Lower lobe of right lung (tissue), 2 donors: ENCODE measurements at regions not wholly inside any gene's neighbourhood (a gene's known extent, or its start where the extent isn't known, plus 50 kb on each side); places are given as distances from the start of the nearest gene placed in this dataset.

Experiments used
- ATAC-seq, 2 donors: fragments of 200-7000 bp; cut with Tn5 transposase; one replicate each; pipeline ENCODE4 v1.9.1; 2020 to 2022; ENCODE audit warnings: mild to moderate bottlenecking in 2 of 2, moderate library complexity in 2 of 2
- DNase-seq: peaks from one replicate; pipeline ENCODE4 v3.0.0-alpha.2; 2020
- H3K27ac ChIP-seq: fragments of 200-600 bp; one replicate; pipeline ENCODE4 v1.8.0; 2022
- H3K27me3 ChIP-seq: fragments of 200-600 bp; one replicate; pipeline ENCODE4 v1.8.0; 2022; ENCODE audit warnings: low read depth
- H3K36me3 ChIP-seq: fragments of 200-600 bp; one replicate; pipeline ENCODE4 v1.8.0; 2022; ENCODE audit warnings: mild to moderate bottlenecking
- H3K4me1 ChIP-seq: fragments of 200-600 bp; one replicate; pipeline ENCODE4 v1.8.0; 2022
- H3K4me3 ChIP-seq: fragments of 200-600 bp; one replicate; pipeline ENCODE4 v1.8.0; 2022; ENCODE audit warnings: mild to moderate bottlenecking
- H3K9me3 ChIP-seq: fragments of 200-600 bp; one replicate; pipeline ENCODE4 v1.8.0; 2022
- CTCF ChIP-seq: fragments of 200-600 bp; IDR thresholded peaks from one replicate; pipeline ENCODE4 v1.8.0; 2022; ENCODE audit warnings: antibody characterized with exemption, mild to moderate bottlenecking
- intact Hi-C: fragments of 100-400 bp; cut with DNase I; formaldehyde crosslinking; loops from one replicate; pipeline ENCODE4 v1.11.0; 2022
- donor health status: DM: no; HTN: yes; CAD: no; lungs with severe emphysema.

DNA sequence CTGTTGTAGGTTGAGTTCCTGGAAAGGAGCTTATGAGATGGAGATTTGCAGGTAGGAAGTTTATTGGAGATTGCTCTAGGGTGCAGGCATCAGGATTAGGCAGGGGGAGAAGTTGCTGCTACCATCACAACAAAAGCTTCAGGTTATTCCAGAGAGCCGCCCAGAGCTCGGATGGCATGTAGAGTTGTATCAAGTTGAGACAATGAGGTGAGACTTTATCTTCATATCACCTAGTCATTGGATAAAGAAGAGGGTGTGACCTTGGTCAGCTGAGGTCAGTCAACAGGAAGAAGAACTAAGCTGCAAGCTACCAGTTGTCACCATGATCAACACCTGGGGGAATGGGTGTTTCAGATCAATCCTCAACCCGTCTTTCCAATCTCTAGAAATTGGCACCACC lies 342.0 kb downstream of the RFC3 start:
- Histone ChIP-seq H3K9me3 (no peaks in the 10 kb centered on the region), H3K4me1 (peaks cover 10% of the 10 kb centered on the region), H3K27ac (no peak overlapping the region), H3K4me3 (no peak overlapping the region), H3K27me3 (no peaks in the 10 kb centered on the region), H3K36me3 (no peaks in the 10 kb centered on the region)
- DNase-seq (no peak), ATAC-seq (no peak)
- no peak for TF ChIP-seq CTCF
- intact Hi-C loops = no loop called here

GRCh38 chr13:34161931-34162543 lies 344.1 kb downstream of the RFC3 start:
- intact Hi-C loops = no loop called here
- DNase-seq (no peak), ATAC-seq (peak; percentile 49 to 89)
- H3K27me3 ChIP-seq = no peaks in the 10 kb centered on the region
- no peak overlapping the region for H3K4me3 ChIP-seq
- H3K36me3 ChIP-seq = no peaks in the 10 kb centered on the region
- H3K9me3 ChIP-seq = no peaks in the 10 kb centered on the region
- no peak for TF ChIP-seq CTCF
- peaks cover 5% of the 10 kb centered on the region for H3K4me1 ChIP-seq
- H3K27ac ChIP-seq = peak overlapping the region; percentile 56

DNA sequence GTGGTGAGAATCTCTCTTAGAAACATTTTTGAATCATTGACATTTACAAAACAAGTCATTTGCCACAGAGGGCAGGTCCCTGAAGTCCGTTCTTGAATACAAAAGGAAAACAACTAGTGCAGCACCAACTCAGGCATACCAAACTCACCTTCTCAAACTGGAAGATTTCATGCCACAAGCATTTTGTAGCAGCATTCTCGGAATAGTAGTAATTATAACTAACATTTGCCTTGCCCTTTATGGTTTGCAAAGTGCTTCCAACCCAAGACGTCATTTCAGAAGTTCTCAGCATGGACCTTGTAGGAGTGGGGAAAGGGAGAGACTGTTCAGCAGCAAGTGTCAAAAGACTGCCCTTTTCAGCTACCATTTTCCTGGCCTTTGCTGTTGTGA lies 344.6 kb downstream of the RFC3 start:
- DNase-seq (no peak), ATAC-seq (peak; percentile 59 to 84)
- no peaks in the 10 kb centered on the region for H3K36me3 ChIP-seq
- H3K27me3 ChIP-seq = no peaks in the 10 kb centered on the region
- H3K9me3 ChIP-seq = no peaks in the 10 kb centered on the region
- intact Hi-C loops = no loop called here
- no peak overlapping the region for H3K4me3 ChIP-seq
- TF ChIP-seq CTCF = no peak
- H3K27ac ChIP-seq = peak overlapping the region; percentile 56
- peaks cover under 1% of the 10 kb centered on the region for H3K4me1 ChIP-seq

DNA sequence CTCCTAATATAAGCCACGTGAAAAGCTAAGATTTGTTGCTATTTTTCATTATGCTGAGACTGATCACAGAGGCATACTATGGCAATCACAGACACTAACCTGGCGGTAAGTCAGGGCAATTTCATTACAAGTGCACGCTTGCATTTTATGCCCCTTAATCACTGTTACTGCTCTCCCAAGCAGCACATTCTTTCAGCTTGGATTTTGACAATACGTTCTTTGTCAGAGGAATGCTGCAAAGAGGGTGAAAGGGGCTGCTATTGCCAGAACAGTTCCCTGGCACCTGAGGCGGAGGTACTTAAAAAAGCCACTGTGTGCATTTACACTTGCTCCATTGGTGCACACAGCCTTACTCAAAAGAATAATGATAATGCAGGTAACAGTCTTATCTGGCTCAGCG lies 346.6 kb downstream of the RFC3 start:
- TF ChIP-seq CTCF = no peak
- H3K36me3 ChIP-seq = no peaks in the 10 kb centered on the region
- ATAC-seq (no peak), DNase-seq (no peak)
- H3K4me3 ChIP-seq = no peak overlapping the region
- no peaks in the 10 kb centered on the region for H3K4me1 ChIP-seq
- H3K27ac ChIP-seq = no peak overlapping the region
- H3K9me3 ChIP-seq = no peaks in the 10 kb centered on the region
- intact Hi-C loops = no loop called here
- no peaks in the 10 kb centered on the region for H3K27me3 ChIP-seq

- H3K4me1 ChIP-seq = no peaks in the 10 kb centered on the region
- no peak for ATAC-seq
- H3K27ac ChIP-seq = no peak overlapping the region
- no peak for DNase-seq
- TF ChIP-seq CTCF = no peak
- H3K9me3 ChIP-seq = no peaks in the 10 kb centered on the region
- intact Hi-C loops = no loop called here
- no peak overlapping the region for H3K4me3 ChIP-seq
- H3K27me3 ChIP-seq = no peaks in the 10 kb centered on the region
- no peaks in the 10 kb centered on the region for H3K36me3 ChIP-seq
Measured at GRCh38 chr13:34165158-34165557, 347.2 kb downstream of the RFC3 start.

DNA sequence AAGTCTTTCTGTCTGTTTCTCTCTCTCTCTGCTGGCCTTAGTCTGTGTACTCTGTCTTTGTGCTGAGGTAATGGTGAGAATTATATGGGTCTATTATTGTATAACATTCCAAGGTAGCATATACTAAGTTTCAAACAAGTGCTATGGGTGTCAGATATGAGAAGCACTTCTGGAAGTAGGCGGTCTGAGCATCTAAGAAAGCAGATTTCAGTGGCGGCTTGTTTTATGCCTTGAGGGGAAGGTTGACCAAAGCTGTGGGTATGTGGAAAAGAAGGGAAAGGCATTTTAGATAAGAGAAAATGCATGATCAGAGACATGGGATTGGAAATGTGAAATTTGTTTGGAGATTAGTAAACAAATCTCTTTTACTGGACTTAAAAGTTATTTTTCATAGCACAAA lies 348.5 kb downstream of the RFC3 start:
- Histone ChIP-seq H3K27me3 (no peaks in the 10 kb centered on the region), H3K36me3 (no peaks in the 10 kb centered on the region), H3K4me1 (no peaks in the 10 kb centered on the region), H3K4me3 (no peak overlapping the region), H3K9me3 (no peaks in the 10 kb centered on the region), H3K27ac (no peak overlapping the region)
- DNase-seq (no peak), ATAC-seq (no peak)
- TF ChIP-seq CTCF = no peak
- intact Hi-C loops = no loop called here
